Keratinocyte (primary cell): ENCODE measurements at regions not wholly inside any gene's neighbourhood (a gene's known extent, or its start where the extent isn't known, plus 50 kb on each side); places are given as distances from the start of the nearest gene placed in this dataset.
"Not testable (repeated sequence)": the region's sequence is repeated elsewhere in the genome, so short reads cannot be mapped to it uniquely, and the experiment has no call there.

Source experiments
- DNase-seq: peaks from one replicate; pipeline ENCODE4 v3.0.0-alpha.2; 2011; ENCODE audit warnings: low read depth, missing footprints, low spot score
- FAIRE-seq: peaks from 2 replicates; lab custom pipeline; 2011; peaks lifted over from hg19 to GRCh38; lab: Jason Lieb, UNC
- H2AFZ ChIP-seq: 2 replicates; pipeline ENCODE4 v1.6.0; 2012; ENCODE audit warnings: low read length, control low read depth, inconsistent platforms; ENCODE audit not compliant: control insufficient read depth
- H3K27ac ChIP-seq: 2 replicates; pipeline ENCODE4 v1.5.1; 2011; ENCODE audit warnings: low read length; ENCODE audit not compliant: control insufficient read depth, insufficient read depth
- H3K27me3 ChIP-seq: 3 replicates; pipeline ENCODE4 v1.6.0; 2011; ENCODE audit warnings: low read length; ENCODE audit not compliant: control insufficient read depth, insufficient read depth; ENCODE audit errors: extremely low read depth
- H3K36me3 ChIP-seq, 2 experiments: 2 replicates in 1 of 2; 3 replicates in 1 of 2; pipeline ENCODE4 v1.5.1; 2011; ENCODE audit warnings: low read length in 2 of 2, mild to moderate bottlenecking in 1 of 2; ENCODE audit not compliant: control insufficient read depth in 2 of 2, insufficient read depth in 2 of 2; ENCODE audit errors: extremely low read depth in 1 of 2
- H3K4me1 ChIP-seq: 3 replicates; pipeline ENCODE4 v1.5.1; 2011; ENCODE audit warnings: low read length; ENCODE audit not compliant: control insufficient read depth, insufficient read depth; ENCODE audit errors: extremely low read depth
- H3K4me2 ChIP-seq: 3 replicates; pipeline ENCODE4 v1.6.0; 2011; ENCODE audit warnings: low read depth, low read length; ENCODE audit not compliant: control insufficient read depth, insufficient read depth; ENCODE audit errors: extremely low read depth
- H3K4me3 ChIP-seq, 3 experiments: fragments of 200-600 bp in 1 of 3; sonication (generic) in 1 of 3; 2 replicates in 2 of 3; 3 replicates in 1 of 3; pipeline ENCODE4 v1.5.1; 2011 to 2016; ENCODE audit warnings: low read length in 3 of 3, mild to moderate bottlenecking in 3 of 3, control low read depth in 2 of 3, inconsistent platforms in 1 of 3, low read depth in 1 of 3, mixed read lengths in 1 of 3, mixed run types in 1 of 3, moderate library complexity in 1 of 3; ENCODE audit not compliant: control insufficient read depth in 2 of 3, insufficient read depth in 2 of 3; ENCODE audit errors: extremely low read depth in 1 of 3
- H3K79me2 ChIP-seq: 2 replicates; pipeline ENCODE4 v1.6.0; 2012; ENCODE audit warnings: low read length; ENCODE audit not compliant: control insufficient read depth, insufficient read depth
- H3K9ac ChIP-seq: 3 replicates; pipeline ENCODE4 v1.6.0; 2011; ENCODE audit warnings: low read length; ENCODE audit not compliant: control insufficient read depth, insufficient read depth; ENCODE audit errors: extremely low read depth
- H3K9me1 ChIP-seq: 3 replicates; pipeline ENCODE4 v1.6.0; 2011; ENCODE audit warnings: low read length; ENCODE audit not compliant: control insufficient read depth, insufficient read depth; ENCODE audit errors: extremely low read depth
- H3K9me3 ChIP-seq: 2 replicates; pipeline ENCODE4 v1.5.1; 2012; ENCODE audit warnings: low read depth, low read length; ENCODE audit not compliant: control insufficient read depth
- H4K20me1 ChIP-seq: 3 replicates; pipeline ENCODE4 v1.6.0; 2011; ENCODE audit warnings: low read length; ENCODE audit not compliant: control insufficient read depth, insufficient read depth; ENCODE audit errors: extremely low read depth
- EZH2 ChIP-seq: IDR thresholded peaks from one replicate; pipeline ENCODE4 v1.6.1; 2012; ENCODE audit warnings: inconsistent platforms, mild to moderate bottlenecking, low read length, moderate library complexity
- dilution Hi-C: fragments of 300-500 bp; cut with MboI; formaldehyde crosslinking; loops from one replicate; pipeline ENCODE4 v1.7.0; 2020; ENCODE audit warnings: low sequenced_read_pairs; ENCODE audit not compliant: extremely low pct_ligation_motif_present
- TF ChIP-seq, protein P1 (sequence below), 3 experiments: IDR thresholded peaks in 1 of 3; conservative IDR thresholded peaks in 1 of 3; optimal IDR thresholded peaks in 1 of 3; 2 replicates in 2 of 3; 3 replicates in 1 of 3; pipeline versions ENCODE3 to v1.5.1; 2011; ENCODE audit warnings: low read length in 3 of 3, mild to moderate bottlenecking in 3 of 3, moderate library complexity in 2 of 3, control low read depth in 1 of 3, inconsistent platforms in 1 of 3; ENCODE audit not compliant: insufficient read depth in 2 of 3; ENCODE audit errors: extremely low read depth in 1 of 3

DNA sequence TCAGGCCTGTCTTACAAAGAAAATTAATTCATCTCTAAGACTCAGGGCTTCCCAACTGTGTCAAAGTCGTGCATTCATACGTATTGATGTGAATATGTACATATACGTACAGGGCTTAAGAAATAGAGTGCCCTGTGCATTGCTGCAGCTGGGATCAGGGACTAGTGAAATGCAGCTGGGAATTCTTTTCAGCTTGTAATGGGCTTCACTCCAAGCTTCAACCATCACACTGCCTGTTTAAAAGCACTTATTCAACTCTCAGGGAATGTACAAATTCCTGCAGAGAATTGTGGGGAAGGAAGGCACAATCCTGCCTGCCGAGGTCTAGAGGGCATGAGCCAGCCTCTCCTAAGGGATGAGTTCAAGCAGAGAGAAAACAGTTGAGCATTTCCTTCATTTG lies 59.6 kb upstream of the MAN2A1 start:
- peak; percentile 26 for FAIRE-seq
- Histone ChIP-seq H3K9me1 (no peaks in the 10 kb centered on the region), H4K20me1 (no peaks in the 10 kb centered on the region), H3K79me2 (no peaks in the 10 kb centered on the region), H3K27me3 (no peaks in the 10 kb centered on the region), H3K36me3 (no peaks in the 10 kb centered on the region), H3K4me3 (no peak overlapping the region), H3K27ac (no peak overlapping the region), H3K9me3 (no peaks in the 10 kb centered on the region), H3K9ac (no peak overlapping the region), H2AFZ (peak overlapping the region; percentile 58), H3K4me1 (no peaks in the 10 kb centered on the region), H3K4me2 (no peak overlapping the region)
- dilution Hi-C loops: no loop called here
- TF ChIP-seq, protein P1, sequence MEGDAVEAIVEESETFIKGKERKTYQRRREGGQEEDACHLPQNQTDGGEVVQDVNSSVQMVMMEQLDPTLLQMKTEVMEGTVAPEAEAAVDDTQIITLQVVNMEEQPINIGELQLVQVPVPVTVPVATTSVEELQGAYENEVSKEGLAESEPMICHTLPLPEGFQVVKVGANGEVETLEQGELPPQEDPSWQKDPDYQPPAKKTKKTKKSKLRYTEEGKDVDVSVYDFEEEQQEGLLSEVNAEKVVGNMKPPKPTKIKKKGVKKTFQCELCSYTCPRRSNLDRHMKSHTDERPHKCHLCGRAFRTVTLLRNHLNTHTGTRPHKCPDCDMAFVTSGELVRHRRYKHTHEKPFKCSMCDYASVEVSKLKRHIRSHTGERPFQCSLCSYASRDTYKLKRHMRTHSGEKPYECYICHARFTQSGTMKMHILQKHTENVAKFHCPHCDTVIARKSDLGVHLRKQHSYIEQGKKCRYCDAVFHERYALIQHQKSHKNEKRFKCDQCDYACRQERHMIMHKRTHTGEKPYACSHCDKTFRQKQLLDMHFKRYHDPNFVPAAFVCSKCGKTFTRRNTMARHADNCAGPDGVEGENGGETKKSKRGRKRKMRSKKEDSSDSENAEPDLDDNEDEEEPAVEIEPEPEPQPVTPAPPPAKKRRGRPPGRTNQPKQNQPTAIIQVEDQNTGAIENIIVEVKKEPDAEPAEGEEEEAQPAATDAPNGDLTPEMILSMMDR (optimal IDR thresholded peaks at IDR 0.05 in 1 of 3, IDR thresholded peaks at IDR 0.05 in 1 of 3, conservative IDR thresholded peaks at IDR 0.05 in 1 of 3; ENCODE audit: extremely low read depth in 1 of 3, insufficient read depth in 2 of 3, low read length in 3 of 3): no peak
- TF ChIP-seq EZH2: no peak
- DNase-seq: no peak

- Histone ChIP-seq H4K20me1 (no peaks in the 10 kb centered on the region), H3K27ac (no peak overlapping the region), H3K9me1 (no peaks in the 10 kb centered on the region), H3K9me3 (no peaks in the 10 kb centered on the region), H3K79me2 (no peaks in the 10 kb centered on the region), H3K27me3 (no peaks in the 10 kb centered on the region), H3K36me3 (no peaks in the 10 kb centered on the region), H3K4me2 (no peak overlapping the region), H3K4me3 (no peak overlapping the region), H2AFZ (no peak overlapping the region), H3K9ac (no peak overlapping the region), H3K4me1 (no peaks in the 10 kb centered on the region)
- dilution Hi-C loops: no loop called here
- FAIRE-seq: no peak
- TF ChIP-seq EZH2: no peak
- TF ChIP-seq, protein P1 (optimal IDR thresholded peaks at IDR 0.05 in 1 of 3, IDR thresholded peaks at IDR 0.05 in 1 of 3, conservative IDR thresholded peaks at IDR 0.05 in 1 of 3; ENCODE audit: extremely low read depth in 1 of 3, insufficient read depth in 2 of 3, low read length in 3 of 3): no peak
- DNase-seq: no peak
These were observed 61.1 kb upstream of the MAN2A1 start for GRCh38 chr5:109628591-109628990.

DNA sequence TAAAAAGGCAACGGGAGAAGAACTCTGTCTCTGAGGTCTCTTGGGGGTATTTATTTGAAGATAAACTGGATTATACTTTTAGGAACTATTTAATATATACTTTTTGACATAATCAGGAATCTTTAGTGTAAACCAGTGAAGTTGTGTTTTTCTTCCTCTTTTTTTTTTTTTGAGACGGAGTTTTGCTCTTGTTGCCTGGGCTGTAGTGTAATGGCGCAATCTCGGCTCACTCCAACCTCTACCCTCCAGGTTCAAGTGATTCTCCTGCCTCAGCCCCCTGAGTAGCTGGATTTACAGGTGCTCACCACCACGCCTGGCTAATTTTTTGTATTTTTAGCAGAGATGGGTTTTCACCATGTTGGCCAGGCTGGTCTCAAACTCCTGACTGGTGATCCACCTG lies 68.5 kb upstream of the MAN2A1 start:
- DNase-seq, H3K9me3 ChIP-seq, H4K20me1 ChIP-seq, H3K4me3 ChIP-seq, H3K4me2 ChIP-seq, H3K27me3 ChIP-seq, H3K9ac ChIP-seq, H3K4me1 ChIP-seq, dilution Hi-C loops, H2AFZ ChIP-seq, H3K36me3 ChIP-seq, H3K27ac ChIP-seq, H3K79me2 ChIP-seq, FAIRE-seq, H3K9me1 ChIP-seq: not testable (repeated sequence)
